GM03348 (cell line): ENCODE measurements at regions not wholly inside any gene's neighbourhood (a gene's known extent, or its start where the extent isn't known, plus 50 kb on each side); places are given as distances from the start of the nearest gene placed in this dataset.

Experiments used
- DNase-seq: peaks from one replicate; pipeline ENCODE4 v3.0.0; 2012; ENCODE audit warnings: low spot score

DNA sequence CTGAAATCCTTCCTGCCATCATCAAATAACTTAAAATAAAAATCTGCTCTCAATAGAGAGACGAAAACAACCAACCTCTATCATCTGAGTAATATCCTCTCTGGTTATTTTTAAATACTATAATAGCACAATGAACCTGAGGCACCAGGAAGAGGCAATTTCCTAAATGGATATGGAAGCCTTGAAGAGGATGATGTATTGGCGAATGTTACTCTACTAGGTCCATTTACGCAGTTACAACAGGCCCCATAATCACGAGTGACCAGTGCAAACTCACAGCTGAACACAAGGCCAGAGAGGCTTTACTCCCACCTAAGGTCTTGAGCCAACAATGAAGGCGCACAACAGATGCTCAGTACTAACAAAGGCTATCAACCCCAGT is 678.8 kb upstream of the NR3C2 start:
- no peak for DNase-seq

GRCh38 chr4:149120331-149121022 is 678.3 kb upstream of the NR3C2 start:
- peak; percentile 13 for DNase-seq

DNA sequence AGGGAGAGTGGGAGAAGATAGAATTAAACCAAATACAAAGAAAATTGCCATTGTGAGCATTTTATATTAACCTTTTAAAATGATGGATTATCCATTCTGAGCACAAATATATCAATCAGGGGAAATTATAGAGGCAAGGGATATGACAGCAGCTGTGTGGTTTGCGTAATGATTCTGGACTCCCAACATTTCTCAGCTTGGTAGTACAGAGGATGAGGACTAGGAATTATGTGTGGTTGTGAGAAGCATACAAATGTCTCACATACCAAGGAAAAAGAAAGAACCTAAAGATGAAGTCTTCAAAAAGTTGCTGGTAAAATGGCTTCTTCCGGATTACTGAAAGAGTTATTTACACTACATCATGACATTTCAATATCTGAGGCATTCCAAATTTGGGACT is 674.6 kb upstream of the NR3C2 start:
- DNase-seq, result no peak

GRCh38 chr4:149113804-149114430 is 671.7 kb upstream of the NR3C2 start:
- DNase-seq, result peak; percentile 83

DNA sequence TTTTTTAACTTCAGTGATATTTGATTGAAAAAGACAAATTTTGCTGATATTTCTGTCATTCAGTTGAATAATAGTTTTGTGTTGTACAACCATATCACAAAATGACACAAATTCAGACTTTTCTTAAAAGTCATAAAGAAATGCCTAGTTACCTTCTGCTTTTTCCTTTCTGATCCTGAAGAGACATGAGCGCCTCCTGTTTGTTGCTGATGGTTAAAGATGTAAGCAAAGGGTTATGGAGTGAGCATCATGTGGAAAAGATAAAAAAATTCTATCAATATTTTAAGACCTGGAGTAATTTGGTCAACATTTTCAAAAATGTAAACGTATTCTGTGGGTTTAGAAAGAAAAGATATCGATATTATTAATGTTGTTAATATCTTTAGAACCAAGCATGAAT is 669.9 kb upstream of the NR3C2 start:
- DNase-seq, result no peak

- DNase-seq, result no peak
Measured at GRCh38 chr4:149110481-149110880, 668.3 kb upstream of the NR3C2 start.

GRCh38 chr4:149108626-149109025 is 666.4 kb upstream of the NR3C2 start:
- no peak for DNase-seq

- no peak for DNase-seq
Measured at GRCh38 chr4:149102765-149103164, 660.6 kb upstream of the NR3C2 start.

DNA sequence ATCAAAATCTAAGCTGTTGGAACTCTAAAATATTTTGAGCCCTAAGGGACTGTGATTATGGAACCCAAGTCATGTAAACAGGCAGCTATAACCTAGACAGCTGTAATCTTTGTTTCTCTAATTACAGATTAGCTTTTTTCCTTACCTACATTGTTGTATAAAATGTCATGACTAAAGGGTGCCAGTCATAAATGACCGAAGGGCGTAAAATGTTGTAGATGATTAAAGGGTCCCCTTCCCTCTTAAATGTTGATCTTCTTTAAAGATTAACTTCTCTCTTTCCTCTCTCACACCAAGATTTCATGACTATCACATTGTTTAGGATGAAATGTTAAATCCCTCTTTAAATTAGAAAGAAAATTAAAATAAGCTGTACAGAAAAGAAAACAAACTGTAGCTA is 659.4 kb upstream of the NR3C2 start:
- DNase-seq, result no peak

- DNase-seq, result peak; percentile 42
Measured at GRCh38 chr4:149095811-149096210, 653.6 kb upstream of the NR3C2 start.

- no peak for DNase-seq
Measured at GRCh38 chr4:149095001-149095400, 652.8 kb upstream of the NR3C2 start.

- no peak for DNase-seq
Measured at GRCh38 chr4:149084144-149084543, 641.9 kb upstream of the NR3C2 start.

DNA sequence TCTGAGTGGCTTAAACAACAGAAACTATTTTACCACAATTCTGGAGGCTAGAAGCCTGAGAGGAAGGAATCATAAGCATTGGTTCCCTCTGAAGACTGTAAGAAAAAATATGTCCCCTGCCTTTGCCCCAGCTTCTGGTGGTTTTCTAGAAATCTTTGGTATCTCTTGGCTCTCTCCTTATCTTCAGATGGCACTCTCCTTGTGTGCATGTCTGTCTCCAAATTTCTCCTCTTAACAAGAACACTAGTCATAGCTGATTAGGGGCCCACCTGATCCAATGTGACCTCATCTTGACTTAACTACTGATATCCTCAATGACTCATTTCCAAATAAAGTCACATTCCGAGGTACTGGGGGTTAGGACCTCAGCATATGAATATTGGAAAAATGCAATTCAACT is 635.0 kb upstream of the NR3C2 start:
- DNase-seq, result no peak

GRCh38 chr4:149076401-149076800 is 634.2 kb upstream of the NR3C2 start:
- no peak for DNase-seq

- DNase-seq, result no peak
Measured at GRCh38 chr4:149072384-149072783, 630.2 kb upstream of the NR3C2 start.

- no peak for DNase-seq
Measured at GRCh38 chr4:149065753-149066152, 623.5 kb upstream of the NR3C2 start.

- no peak for DNase-seq
Measured at GRCh38 chr4:149062997-149063396, 620.8 kb upstream of the NR3C2 start.

DNA sequence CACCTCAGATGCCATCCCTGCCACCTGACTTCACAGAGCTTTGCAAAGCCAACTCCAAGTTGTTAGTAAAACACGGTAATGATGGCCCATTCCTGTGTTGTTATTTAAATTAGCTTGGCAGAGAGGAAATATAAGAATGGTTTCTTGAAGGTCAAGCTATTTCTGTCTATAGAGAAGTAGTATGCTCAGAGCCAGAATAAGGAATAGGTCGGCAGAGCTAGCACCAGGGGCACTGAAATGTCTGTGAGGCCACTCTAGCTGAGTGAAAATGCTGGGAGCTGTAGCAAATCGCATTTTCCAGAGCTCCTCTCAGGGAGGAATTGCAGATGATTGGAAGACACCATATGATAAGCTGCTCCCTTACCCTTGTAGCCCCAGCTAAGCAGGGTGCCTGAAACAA is 615.4 kb upstream of the NR3C2 start:
- DNase-seq, result no peak

- no peak for DNase-seq
Measured at GRCh38 chr4:149056615-149057014, 614.4 kb upstream of the NR3C2 start.

- DNase-seq, result no peak
Measured at GRCh38 chr4:149055624-149056023, 613.4 kb upstream of the NR3C2 start.

DNA sequence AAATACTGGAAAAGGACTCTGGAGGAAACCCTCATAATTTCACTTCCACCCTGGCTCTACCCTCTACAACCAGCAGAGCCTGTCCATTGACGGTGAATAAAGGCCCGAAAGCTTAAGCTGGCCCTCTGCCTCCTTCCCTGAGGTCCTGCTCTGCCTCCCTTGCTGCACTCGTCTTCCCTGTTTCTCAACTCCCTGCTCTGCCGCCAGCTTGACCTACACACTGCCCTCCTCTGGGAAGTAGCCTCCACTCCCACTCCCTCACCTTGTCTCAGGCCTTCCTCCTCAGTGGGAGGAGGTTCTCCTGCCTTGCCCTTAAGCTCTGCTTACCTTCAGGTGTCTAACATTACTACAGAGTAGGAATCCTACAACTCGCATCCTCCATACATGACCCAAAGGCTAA is 608.6 kb upstream of the NR3C2 start:
- no peak for DNase-seq

DNA sequence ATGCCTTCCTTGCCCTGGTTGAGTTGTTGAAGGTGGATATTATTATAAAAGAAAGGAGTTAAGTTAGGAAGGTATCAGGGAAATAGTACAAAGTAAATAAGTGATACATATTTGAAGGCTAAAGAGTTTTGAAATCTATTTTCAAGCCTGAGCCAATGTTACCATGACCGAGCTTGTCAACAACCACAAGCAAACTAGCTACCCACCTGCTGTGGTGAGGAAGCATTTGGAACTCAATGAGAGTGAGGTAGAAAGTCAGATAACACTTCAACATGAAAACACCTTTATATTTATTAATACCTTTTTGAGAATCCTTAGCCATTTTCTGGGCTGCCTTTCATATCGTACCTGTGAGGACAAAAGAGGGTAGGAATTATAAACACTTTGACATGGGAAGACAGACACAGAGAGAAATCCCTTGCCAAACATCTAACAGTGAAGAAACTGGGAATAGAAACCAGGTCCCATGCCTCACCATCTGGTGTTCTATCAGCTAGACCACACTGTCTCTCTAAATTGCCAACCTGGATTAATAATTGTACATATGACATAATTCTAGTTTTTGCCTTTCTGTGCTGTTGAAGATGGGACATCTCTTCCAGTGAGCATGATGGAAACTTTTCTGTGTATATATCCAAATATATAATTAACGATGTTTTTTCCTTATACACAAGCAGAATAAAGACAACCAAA is 606.4 kb upstream of the NR3C2 start:
- DNase-seq, result no peak

- DNase-seq, result peak; percentile 6
Measured at GRCh38 chr4:149047368-149047767, 605.2 kb upstream of the NR3C2 start.

DNA sequence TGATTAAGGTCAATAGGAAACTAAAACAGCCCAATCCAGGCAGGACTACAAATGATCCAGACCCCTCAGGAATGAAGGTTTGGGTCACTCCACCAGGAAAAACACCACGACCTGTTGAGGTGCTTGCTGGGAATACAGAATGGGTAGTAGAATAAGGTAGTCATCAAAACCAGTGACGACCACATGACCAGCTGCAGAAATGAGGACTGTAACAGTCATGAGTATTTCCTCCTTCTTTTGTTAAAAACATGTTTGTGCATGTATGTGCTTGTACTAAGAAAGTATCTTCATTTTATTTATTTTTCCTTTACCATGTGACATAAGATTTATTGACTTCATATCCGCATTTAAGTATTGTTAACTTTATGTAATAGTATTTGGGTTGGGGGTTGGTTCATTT is 603.5 kb upstream of the NR3C2 start:
- no peak for DNase-seq
